ENCODE measurements at regions not wholly inside any gene's neighbourhood (a gene's known extent, or its start where the extent isn't known, plus 50 kb on each side); places are given as distances from the start of the nearest gene placed in this dataset.

- no peak for DNase-seq
Measured at GRCh38 chr1:230011333-230012092, 55.5 kb upstream of the GALNT2 start.

- DNase-seq, result no peak
Measured at GRCh38 chr1:230012093-230012393, 55.0 kb upstream of the GALNT2 start.

GRCh38 chr1:230012741-230013140 lies 54.3 kb upstream of the GALNT2 start:
- no peak for DNase-seq

- no peak for DNase-seq
Measured at GRCh38 chr1:230016159-230016558, 50.9 kb upstream of the GALNT2 start.
